Type B pancreatic cell (in vitro differentiated cells): ENCODE measurements at regions not wholly inside any gene's neighbourhood (a gene's known extent, or its start where the extent isn't known, plus 50 kb on each side); places are given as distances from the start of the nearest gene placed in this dataset.
"Not testable (repeated sequence)": the region's sequence is repeated elsewhere in the genome, so short reads cannot be mapped to it uniquely, and the experiment has no call there.

Experiments
- DNase-seq: peaks from one replicate; pipeline ENCODE4 v3.0.0; 2021; ENCODE audit warnings: mixed read lengths; ENCODE audit not compliant: unreplicated experiment; ENCODE audit errors: extremely low spot score
- H3K27ac Mint-ChIP-seq: 2 replicates; pipeline ENCODE4 v1.8.0; 2021; ENCODE audit warnings: mild to moderate bottlenecking, mixed read lengths
- H3K27me3 Mint-ChIP-seq: 2 replicates; pipeline ENCODE4 v1.8.0; 2021; ENCODE audit warnings: mixed read lengths
- H3K36me3 Mint-ChIP-seq: 2 replicates; pipeline ENCODE4 v1.8.0; 2021; ENCODE audit warnings: mixed read lengths
- H3K4me1 Mint-ChIP-seq: one replicate; pipeline ENCODE4 v1.8.0; 2021; ENCODE audit warnings: mixed read lengths; ENCODE audit not compliant: unreplicated experiment
- H3K4me3 Mint-ChIP-seq: 2 replicates; pipeline ENCODE4 v1.8.0; 2021; ENCODE audit warnings: mild to moderate bottlenecking, mixed read lengths
- H3K9me3 Mint-ChIP-seq: 2 replicates; pipeline ENCODE4 v1.8.0; 2021; ENCODE audit warnings: mixed read lengths

DNA sequence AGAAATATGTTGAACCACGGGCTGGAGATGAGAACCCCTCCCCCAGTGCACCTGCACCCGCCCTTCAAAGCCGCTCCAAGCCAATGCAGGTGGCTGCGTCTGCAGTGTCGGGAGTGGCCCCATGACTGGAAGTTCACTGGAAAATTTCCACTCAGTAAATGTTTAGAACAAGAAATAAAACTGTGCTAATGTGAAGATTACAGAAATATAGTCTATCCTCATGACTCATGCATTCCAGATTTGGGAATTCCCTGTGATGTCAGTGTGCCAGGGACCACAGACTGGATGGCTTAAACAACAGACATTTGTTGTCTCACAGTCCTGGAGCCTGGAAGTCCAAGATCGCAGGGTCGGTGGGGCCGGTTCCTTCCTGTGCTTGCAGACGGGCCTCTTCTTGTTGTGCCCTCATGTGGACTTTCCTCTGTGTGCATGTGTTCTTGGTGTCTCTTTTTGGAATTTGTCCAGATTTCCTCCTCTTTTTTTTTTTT lies 3967.0 kb upstream of the TPTE start:
- DNase-seq, H3K36me3 Mint-ChIP-seq, H3K9me3 Mint-ChIP-seq, H3K27ac Mint-ChIP-seq, H3K27me3 Mint-ChIP-seq, H3K4me3 Mint-ChIP-seq, H3K4me1 Mint-ChIP-seq: not testable (repeated sequence)

- not testable (repeated sequence) for DNase-seq, H3K4me1 Mint-ChIP-seq, H3K27me3 Mint-ChIP-seq, H3K27ac Mint-ChIP-seq, H3K36me3 Mint-ChIP-seq, H3K9me3 Mint-ChIP-seq, H3K4me3 Mint-ChIP-seq
Measured at GRCh38 chr21:6556516-6556915, 3964.9 kb upstream of the TPTE start.

- H3K36me3 Mint-ChIP-seq, H3K4me1 Mint-ChIP-seq, H3K27me3 Mint-ChIP-seq, H3K9me3 Mint-ChIP-seq, DNase-seq, H3K27ac Mint-ChIP-seq, H3K4me3 Mint-ChIP-seq: not testable (repeated sequence)
Measured at GRCh38 chr21:6557415-6557814, 3964.0 kb upstream of the TPTE start.

DNA sequence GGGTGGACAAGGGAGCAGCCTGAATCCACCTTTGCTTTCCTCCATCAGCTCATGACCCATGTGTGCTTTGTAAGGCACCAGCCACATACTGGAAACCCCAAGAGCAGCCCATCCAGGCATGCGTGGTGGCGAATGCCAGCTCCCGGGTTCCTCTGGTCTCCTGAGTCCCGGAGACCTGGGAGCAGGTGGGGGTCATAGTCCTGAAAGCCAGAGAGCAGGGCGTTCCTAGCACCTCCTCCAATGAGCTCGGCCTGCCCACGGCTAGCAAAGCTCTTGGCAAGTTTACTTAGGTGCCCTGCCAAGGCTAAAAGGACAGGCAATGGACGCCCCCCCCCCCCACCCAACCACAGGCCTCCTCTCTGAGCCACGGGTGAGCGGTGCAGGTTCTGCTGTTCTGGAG lies 3960.2 kb upstream of the TPTE start:
- not testable (repeated sequence) for DNase-seq, H3K36me3 Mint-ChIP-seq, H3K27me3 Mint-ChIP-seq, H3K4me3 Mint-ChIP-seq, H3K9me3 Mint-ChIP-seq, H3K27ac Mint-ChIP-seq, H3K4me1 Mint-ChIP-seq

- not testable (repeated sequence) for H3K9me3 Mint-ChIP-seq, H3K4me3 Mint-ChIP-seq, DNase-seq, H3K27ac Mint-ChIP-seq, H3K4me1 Mint-ChIP-seq, H3K27me3 Mint-ChIP-seq, H3K36me3 Mint-ChIP-seq
Measured at GRCh38 chr21:6561578-6561977, 3959.8 kb upstream of the TPTE start.

- DNase-seq, H3K27me3 Mint-ChIP-seq, H3K36me3 Mint-ChIP-seq, H3K27ac Mint-ChIP-seq, H3K4me1 Mint-ChIP-seq, H3K4me3 Mint-ChIP-seq, H3K9me3 Mint-ChIP-seq: not testable (repeated sequence)
Measured at GRCh38 chr21:6564543-6565166, 3956.7 kb upstream of the TPTE start.

DNA sequence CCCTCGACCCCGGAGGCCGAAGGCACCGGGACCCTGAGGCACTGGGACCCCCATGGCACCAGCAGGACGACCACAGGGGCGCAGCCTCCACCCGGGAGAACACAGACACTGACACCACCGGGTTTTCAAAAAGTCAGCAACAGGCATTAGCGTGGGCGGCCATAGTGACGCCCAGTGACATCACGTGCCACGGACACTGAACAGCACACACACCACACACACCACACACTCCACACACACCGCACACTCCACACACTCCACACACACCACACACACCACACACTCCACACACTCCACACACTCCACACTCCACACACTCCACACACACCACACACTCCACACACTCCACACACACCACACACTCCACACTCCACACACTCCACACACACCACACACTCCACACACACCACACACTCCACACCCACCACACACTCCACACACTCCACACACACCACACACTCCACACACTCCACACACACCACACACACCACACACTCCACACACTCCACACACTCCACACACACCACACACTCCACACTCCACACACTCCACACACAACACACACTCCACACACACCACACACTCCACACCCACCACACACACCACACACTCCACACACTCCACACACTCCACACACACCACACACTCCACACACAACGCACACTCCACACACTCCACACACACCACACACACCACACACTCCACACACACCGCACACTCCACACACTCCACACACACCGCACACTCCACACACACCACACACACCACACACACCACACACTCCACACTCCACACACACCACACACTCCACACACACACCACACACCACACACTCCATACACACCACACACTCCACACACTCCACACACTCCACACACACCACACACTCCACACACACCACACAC lies 3955.9 kb upstream of the TPTE start:
- not testable (repeated sequence) for H3K4me1 Mint-ChIP-seq, H3K4me3 Mint-ChIP-seq, H3K36me3 Mint-ChIP-seq, H3K27me3 Mint-ChIP-seq, DNase-seq, H3K9me3 Mint-ChIP-seq, H3K27ac Mint-ChIP-seq

- not testable (repeated sequence) for H3K27me3 Mint-ChIP-seq, H3K27ac Mint-ChIP-seq, H3K9me3 Mint-ChIP-seq, DNase-seq, H3K4me1 Mint-ChIP-seq, H3K36me3 Mint-ChIP-seq, H3K4me3 Mint-ChIP-seq
Measured at GRCh38 chr21:6567542-6567941, 3953.8 kb upstream of the TPTE start.

GRCh38 chr21:6569152-6569551 lies 3952.2 kb upstream of the TPTE start:
- H3K36me3 Mint-ChIP-seq, H3K27ac Mint-ChIP-seq, H3K27me3 Mint-ChIP-seq, DNase-seq, H3K9me3 Mint-ChIP-seq, H3K4me3 Mint-ChIP-seq, H3K4me1 Mint-ChIP-seq: not testable (repeated sequence)

DNA sequence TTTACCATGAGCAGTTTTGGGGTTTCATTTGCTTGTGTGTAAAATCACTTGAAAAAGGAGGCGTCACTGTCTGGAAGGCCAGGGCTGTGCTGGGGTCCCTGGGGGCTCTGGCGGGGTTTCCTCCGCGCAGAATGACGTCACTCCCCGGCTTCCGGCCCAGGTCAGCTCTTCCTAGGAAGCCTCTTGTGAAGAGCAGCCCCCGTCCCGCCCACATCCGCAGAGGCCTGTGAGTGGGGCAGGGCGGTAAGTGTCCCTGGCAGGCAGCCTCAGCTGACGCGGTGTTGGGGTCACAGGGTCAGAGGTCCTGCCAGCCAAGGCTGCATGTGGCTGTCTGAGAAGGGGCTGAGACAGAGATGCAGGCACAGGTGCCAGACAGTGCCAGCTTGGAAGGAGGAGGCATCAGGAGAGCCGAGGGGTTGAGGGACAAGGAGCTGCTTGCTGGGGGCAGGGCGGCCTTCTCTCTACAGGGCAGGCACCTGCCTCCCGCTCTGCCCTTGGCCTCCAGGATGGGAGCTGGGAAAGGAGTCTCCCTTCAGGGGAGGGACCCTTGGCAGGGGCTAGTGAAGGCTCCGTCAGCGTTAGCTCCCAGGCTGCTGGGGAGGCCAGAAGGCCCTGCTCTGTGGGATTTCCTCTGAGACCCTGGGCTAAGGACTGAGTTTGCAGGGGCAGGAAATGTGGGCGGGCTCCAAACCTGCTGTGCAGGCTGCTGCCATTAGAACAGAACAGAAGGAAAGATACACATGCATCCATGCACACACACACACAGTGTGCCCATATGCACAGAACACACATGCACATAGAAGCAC lies 3951.6 kb upstream of the TPTE start:
- not testable (repeated sequence) for DNase-seq, H3K36me3 Mint-ChIP-seq, H3K4me1 Mint-ChIP-seq, H3K27ac Mint-ChIP-seq, H3K4me3 Mint-ChIP-seq, H3K9me3 Mint-ChIP-seq, H3K27me3 Mint-ChIP-seq

DNA sequence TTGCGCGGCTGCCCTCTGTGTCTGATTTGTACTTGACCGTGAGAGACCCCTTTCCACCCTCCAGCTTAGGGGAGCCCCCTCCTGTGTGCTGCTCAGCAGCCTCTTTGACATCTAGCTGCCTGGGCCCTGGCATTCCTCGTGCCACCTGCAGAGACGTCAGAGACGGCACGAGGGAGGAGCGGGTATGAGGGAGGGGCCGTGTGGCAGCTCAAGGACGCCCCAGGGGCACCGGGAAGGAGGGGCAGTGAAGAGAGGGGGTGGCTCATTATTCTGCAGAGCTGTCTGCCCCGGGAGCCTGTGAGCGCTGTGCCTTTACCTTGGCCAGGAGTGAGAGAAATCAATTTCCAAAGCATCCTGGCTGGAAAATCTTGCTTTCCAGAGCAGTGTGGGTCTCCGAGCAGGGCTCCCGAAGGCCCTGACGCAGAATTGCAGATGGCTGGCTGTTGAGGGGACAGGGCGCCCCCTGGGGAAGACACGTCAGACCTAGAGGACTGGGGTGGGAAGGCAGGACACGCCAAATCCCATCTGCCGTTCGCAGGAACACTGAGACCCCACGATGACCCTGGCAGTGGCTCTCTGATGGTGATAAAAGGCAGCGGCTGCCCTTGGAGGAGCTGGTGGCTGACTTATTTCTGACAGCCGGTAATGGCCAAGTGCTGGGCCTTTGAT lies 3950.5 kb upstream of the TPTE start:
- H3K4me1 Mint-ChIP-seq, H3K36me3 Mint-ChIP-seq: not testable (repeated sequence)

DNA sequence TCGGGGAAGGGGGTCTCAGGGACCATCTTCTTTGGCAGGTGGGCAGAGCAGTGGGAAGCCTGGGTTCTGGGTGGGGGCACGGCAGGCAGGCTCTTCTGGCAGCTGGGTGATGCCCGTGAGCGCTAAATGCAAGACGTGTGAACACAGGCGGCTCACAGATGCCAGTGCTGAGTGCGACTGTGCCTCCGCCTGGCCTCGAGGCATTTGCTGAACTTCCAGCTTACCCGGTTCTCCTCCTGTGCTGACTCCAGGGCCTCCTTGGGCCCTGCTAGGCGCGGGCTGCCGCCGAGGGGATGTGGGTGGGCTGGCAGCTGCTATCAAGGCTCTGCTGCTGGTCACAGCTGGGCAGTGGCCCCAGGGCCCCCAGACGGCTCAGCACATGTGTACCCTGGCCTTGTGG lies 3947.8 kb upstream of the TPTE start:
- H3K27ac Mint-ChIP-seq, H3K4me1 Mint-ChIP-seq, H3K36me3 Mint-ChIP-seq, H3K27me3 Mint-ChIP-seq, DNase-seq, H3K4me3 Mint-ChIP-seq, H3K9me3 Mint-ChIP-seq: not testable (repeated sequence)

More for the DNA sequence above, 3950.5 kb upstream of the TPTE start:
- H3K27ac Mint-ChIP-seq, H3K9me3 Mint-ChIP-seq, H3K4me3 Mint-ChIP-seq, H3K27me3 Mint-ChIP-seq, DNase-seq: not testable (repeated sequence)

GRCh38 chr21:6579801-6580200 lies 3941.6 kb upstream of the TPTE start:
- H3K27me3 Mint-ChIP-seq, H3K27ac Mint-ChIP-seq, H3K9me3 Mint-ChIP-seq: not testable (repeated sequence)

More at GRCh38 chr21:6579801-6580200, 3941.6 kb upstream of the TPTE start:
- H3K36me3 Mint-ChIP-seq, H3K4me3 Mint-ChIP-seq, DNase-seq, H3K4me1 Mint-ChIP-seq: not testable (repeated sequence)
